HG03520 (cell line): ENCODE measurements at regions not wholly inside any gene's neighbourhood (a gene's known extent, or its start where the extent isn't known, plus 50 kb on each side); places are given as distances from the start of the nearest gene placed in this dataset.

Experiments
- ATAC-seq: cut with Tn5 transposase; IDR thresholded peaks from one replicate; pipeline ENCODE4 v1.9.1; 2021; ENCODE audit warnings: mild to moderate bottlenecking, moderate library complexity; ENCODE audit not compliant: unreplicated experiment

GRCh38 chr5:164184158-164184557 lies 678.7 kb downstream of the MAT2B start:
- ATAC-seq = no peak

GRCh38 chr5:164185000-164185399 lies 679.6 kb downstream of the MAT2B start:
- ATAC-seq = no peak

GRCh38 chr5:164186550-164186949 lies 681.1 kb downstream of the MAT2B start:
- ATAC-seq = no peak

- no peak for ATAC-seq
Measured at GRCh38 chr5:164187785-164188184, 682.4 kb downstream of the MAT2B start.

- no peak for ATAC-seq
Measured at GRCh38 chr5:164188733-164189148, 683.3 kb downstream of the MAT2B start.

GRCh38 chr5:164191240-164191639 lies 685.8 kb downstream of the MAT2B start:
- ATAC-seq = no peak

- no peak for ATAC-seq
Measured at GRCh38 chr5:164202338-164202737, 696.9 kb downstream of the MAT2B start.

- ATAC-seq = no peak
Measured at GRCh38 chr5:164203581-164204225, 698.3 kb downstream of the MAT2B start.

GRCh38 chr5:164204338-164204946 lies 699.0 kb downstream of the MAT2B start:
- no peak for ATAC-seq

GRCh38 chr5:164206196-164206595 lies 700.8 kb downstream of the MAT2B start:
- ATAC-seq = no peak

- no peak for ATAC-seq
Measured at GRCh38 chr5:164207646-164208045, 702.2 kb downstream of the MAT2B start.

- ATAC-seq = no peak
Measured at GRCh38 chr5:164210491-164210890, 705.1 kb downstream of the MAT2B start.

GRCh38 chr5:164214698-164215097 lies 709.3 kb downstream of the MAT2B start:
- ATAC-seq = no peak

GRCh38 chr5:164217464-164217863 lies 712.0 kb downstream of the MAT2B start:
- no peak for ATAC-seq

GRCh38 chr5:164220522-164220921 lies 715.1 kb downstream of the MAT2B start:
- ATAC-seq = no peak

- ATAC-seq = no peak
Measured at GRCh38 chr5:164224236-164224635, 718.8 kb downstream of the MAT2B start.

- ATAC-seq = no peak
Measured at GRCh38 chr5:164224772-164225171, 719.4 kb downstream of the MAT2B start.

- ATAC-seq = no peak
Measured at GRCh38 chr5:164230341-164230740, 724.9 kb downstream of the MAT2B start.

- ATAC-seq = no peak
Measured at GRCh38 chr5:164233791-164234190, 728.4 kb downstream of the MAT2B start.

- no peak for ATAC-seq
Measured at GRCh38 chr5:164234321-164234720, 728.9 kb downstream of the MAT2B start.

- no peak for ATAC-seq
Measured at GRCh38 chr5:164235300-164235891, 730.0 kb downstream of the MAT2B start.

- no peak for ATAC-seq
Measured at GRCh38 chr5:164237486-164237885, 732.1 kb downstream of the MAT2B start.
